Activated T-cell treated with anti-CD3 and anti-CD28 coated beads, Interleukin-2, amount 50 U/mL, for 24 hours (primary cell): ENCODE measurements at regions not wholly inside any gene's neighbourhood (a gene's known extent, or its start where the extent isn't known, plus 50 kb on each side); places are given as distances from the start of the nearest gene placed in this dataset.

Source experiments
- DNase-seq: peaks from one replicate; pipeline ENCODE4 v3.0.0-alpha.2; 2020
- H3K27ac Mint-ChIP-seq: 2 replicates; pipeline ENCODE4 v1.8.0; 2020; ENCODE audit warnings: mild to moderate bottlenecking, mixed read lengths
- H3K27me3 Mint-ChIP-seq: 2 replicates; pipeline ENCODE4 v1.8.0; 2020; ENCODE audit warnings: mixed read lengths
- H3K36me3 Mint-ChIP-seq: 2 replicates; pipeline ENCODE4 v1.8.0; 2020; ENCODE audit warnings: low read depth, mixed read lengths
- H3K4me1 Mint-ChIP-seq: 2 replicates; pipeline ENCODE4 v1.8.0; 2020; ENCODE audit warnings: low read depth, mixed read lengths
- H3K4me3 Mint-ChIP-seq: 2 replicates; pipeline ENCODE4 v1.8.0; 2020; ENCODE audit warnings: mild to moderate bottlenecking, moderate library complexity, mixed read lengths
- H3K9me3 Mint-ChIP-seq: 2 replicates; pipeline ENCODE4 v1.8.0; 2020; ENCODE audit warnings: mixed read lengths

GRCh38 chr5:4212981-4213819 is 617.6 kb downstream of the IRX1 start:
- no peak for DNase-seq
- Mint-ChIP-seq H3K4me3 (no peak overlapping the region), H3K4me1 (no peaks in the 10 kb centered on the region), H3K27ac (no peak overlapping the region), H3K36me3 (no peaks in the 10 kb centered on the region), H3K9me3 (peaks cover 14% of the 10 kb centered on the region), H3K27me3 (no peaks in the 10 kb centered on the region)

- H3K9me3 Mint-ChIP-seq: peaks cover 6% of the 10 kb centered on the region
- no peak for DNase-seq
- no peaks in the 10 kb centered on the region for H3K4me1 Mint-ChIP-seq
- no peak overlapping the region for H3K27ac Mint-ChIP-seq
- H3K36me3 Mint-ChIP-seq: no peaks in the 10 kb centered on the region
- H3K4me3 Mint-ChIP-seq: no peak overlapping the region
- H3K27me3 Mint-ChIP-seq: no peaks in the 10 kb centered on the region
These were observed 619.5 kb downstream of the IRX1 start for GRCh38 chr5:4215143-4215542.

GRCh38 chr5:4216142-4216541 is 620.5 kb downstream of the IRX1 start:
- Mint-ChIP-seq H3K27ac (no peak overlapping the region), H3K9me3 (peaks cover 4% of the 10 kb centered on the region), H3K4me1 (no peaks in the 10 kb centered on the region), H3K36me3 (no peaks in the 10 kb centered on the region), H3K27me3 (no peaks in the 10 kb centered on the region), H3K4me3 (no peak overlapping the region)
- no peak for DNase-seq

GRCh38 chr5:4220016-4220415 is 624.4 kb downstream of the IRX1 start:
- Mint-ChIP-seq H3K27me3 (no peaks in the 10 kb centered on the region), H3K36me3 (no peaks in the 10 kb centered on the region), H3K4me1 (no peaks in the 10 kb centered on the region), H3K4me3 (no peak overlapping the region), H3K9me3 (peaks cover 11% of the 10 kb centered on the region), H3K27ac (no peak overlapping the region)
- no peak for DNase-seq

GRCh38 chr5:4221048-4221447 is 625.4 kb downstream of the IRX1 start:
- no peak for DNase-seq
- H3K9me3 Mint-ChIP-seq: peaks cover 11% of the 10 kb centered on the region
- no peaks in the 10 kb centered on the region for H3K4me1 Mint-ChIP-seq
- no peaks in the 10 kb centered on the region for H3K27me3 Mint-ChIP-seq
- H3K27ac Mint-ChIP-seq: no peak overlapping the region
- H3K36me3 Mint-ChIP-seq: no peaks in the 10 kb centered on the region
- H3K4me3 Mint-ChIP-seq: no peak overlapping the region

- Mint-ChIP-seq H3K27ac (no peak overlapping the region), H3K4me1 (no peaks in the 10 kb centered on the region), H3K36me3 (no peaks in the 10 kb centered on the region), H3K27me3 (no peaks in the 10 kb centered on the region), H3K4me3 (no peak overlapping the region), H3K9me3 (peaks cover 14% of the 10 kb centered on the region)
- DNase-seq: no peak
These were observed 626.5 kb downstream of the IRX1 start for GRCh38 chr5:4222147-4222546.

GRCh38 chr5:4222821-4223220 is 627.2 kb downstream of the IRX1 start:
- H3K4me3 Mint-ChIP-seq: no peak overlapping the region
- no peaks in the 10 kb centered on the region for H3K27me3 Mint-ChIP-seq
- no peaks in the 10 kb centered on the region for H3K4me1 Mint-ChIP-seq
- H3K36me3 Mint-ChIP-seq: no peaks in the 10 kb centered on the region
- H3K27ac Mint-ChIP-seq: no peak overlapping the region
- DNase-seq: no peak
- H3K9me3 Mint-ChIP-seq: peaks cover 10% of the 10 kb centered on the region

- Mint-ChIP-seq H3K4me1 (no peaks in the 10 kb centered on the region), H3K4me3 (no peak overlapping the region), H3K36me3 (no peaks in the 10 kb centered on the region), H3K9me3 (peaks cover 10% of the 10 kb centered on the region), H3K27me3 (no peaks in the 10 kb centered on the region), H3K27ac (no peak overlapping the region)
- no peak for DNase-seq
These were observed 630.1 kb downstream of the IRX1 start for GRCh38 chr5:4225741-4226140.

GRCh38 chr5:4226565-4226964 is 630.9 kb downstream of the IRX1 start:
- Mint-ChIP-seq H3K4me1 (no peaks in the 10 kb centered on the region), H3K36me3 (no peaks in the 10 kb centered on the region), H3K27me3 (no peaks in the 10 kb centered on the region), H3K9me3 (peaks cover 9% of the 10 kb centered on the region), H3K27ac (no peak overlapping the region), H3K4me3 (no peak overlapping the region)
- DNase-seq: no peak

- Mint-ChIP-seq H3K27ac (no peak overlapping the region), H3K4me1 (no peaks in the 10 kb centered on the region), H3K27me3 (no peaks in the 10 kb centered on the region), H3K4me3 (no peak overlapping the region), H3K36me3 (no peaks in the 10 kb centered on the region), H3K9me3 (peaks cover 12% of the 10 kb centered on the region)
- DNase-seq: no peak
These were observed 633.1 kb downstream of the IRX1 start for GRCh38 chr5:4228708-4229107.

GRCh38 chr5:4229414-4230292 is 634.0 kb downstream of the IRX1 start:
- no peaks in the 10 kb centered on the region for H3K4me1 Mint-ChIP-seq
- H3K4me3 Mint-ChIP-seq: no peak overlapping the region
- H3K27ac Mint-ChIP-seq: no peak overlapping the region
- no peaks in the 10 kb centered on the region for H3K27me3 Mint-ChIP-seq
- no peak for DNase-seq
- no peaks in the 10 kb centered on the region for H3K36me3 Mint-ChIP-seq
- peaks cover 14% of the 10 kb centered on the region for H3K9me3 Mint-ChIP-seq

GRCh38 chr5:4230471-4230785 is 634.8 kb downstream of the IRX1 start:
- no peaks in the 10 kb centered on the region for H3K27me3 Mint-ChIP-seq
- H3K4me1 Mint-ChIP-seq: no peaks in the 10 kb centered on the region
- DNase-seq: no peak
- no peaks in the 10 kb centered on the region for H3K36me3 Mint-ChIP-seq
- no peak overlapping the region for H3K4me3 Mint-ChIP-seq
- H3K27ac Mint-ChIP-seq: no peak overlapping the region
- H3K9me3 Mint-ChIP-seq: peaks cover 20% of the 10 kb centered on the region

GRCh38 chr5:4230786-4231641 is 635.4 kb downstream of the IRX1 start:
- Mint-ChIP-seq H3K9me3 (peaks cover 20% of the 10 kb centered on the region), H3K4me3 (no peak overlapping the region), H3K36me3 (no peaks in the 10 kb centered on the region), H3K27ac (no peak overlapping the region), H3K27me3 (no peaks in the 10 kb centered on the region), H3K4me1 (no peaks in the 10 kb centered on the region)
- no peak for DNase-seq

- peaks cover 20% of the 10 kb centered on the region for H3K9me3 Mint-ChIP-seq
- no peak overlapping the region for H3K4me3 Mint-ChIP-seq
- no peak for DNase-seq
- H3K27ac Mint-ChIP-seq: no peak overlapping the region
- no peaks in the 10 kb centered on the region for H3K27me3 Mint-ChIP-seq
- no peaks in the 10 kb centered on the region for H3K36me3 Mint-ChIP-seq
- no peaks in the 10 kb centered on the region for H3K4me1 Mint-ChIP-seq
These were observed 636.5 kb downstream of the IRX1 start for GRCh38 chr5:4232084-4232483.
